ENCODE measurements at regions not wholly inside any gene's neighbourhood (a gene's known extent, or its start where the extent isn't known, plus 50 kb on each side); places are given as distances from the start of the nearest gene placed in this dataset.
"Not testable (repeated sequence)": the region's sequence is repeated elsewhere in the genome, so short reads cannot be mapped to it uniquely, and the experiment has no call there.

GRCh38 chr5:60439552-60439951 is 260.4 kb downstream of the DEPDC1B start:
- DNase-seq, result no peak

GRCh38 chr5:60437308-60437707 is 262.7 kb downstream of the DEPDC1B start:
- no peak for DNase-seq

GRCh38 chr5:60436518-60436917 is 263.4 kb downstream of the DEPDC1B start:
- DNase-seq, result no peak

GRCh38 chr5:60435808-60436207 is 264.2 kb downstream of the DEPDC1B start:
- DNase-seq, result no peak

GRCh38 chr5:60426189-60426588 is 273.8 kb downstream of the DEPDC1B start:
- not testable (repeated sequence) for DNase-seq

- DNase-seq, result not testable (repeated sequence)
These were observed 279.2 kb downstream of the DEPDC1B start for GRCh38 chr5:60420773-60421172.

GRCh38 chr5:60417500-60418181 is 282.3 kb downstream of the DEPDC1B start:
- no peak for DNase-seq

GRCh38 chr5:60415443-60415842 is 284.5 kb downstream of the DEPDC1B start:
- DNase-seq, result no peak

GRCh38 chr5:60410427-60410826 is 289.5 kb downstream of the DEPDC1B start:
- DNase-seq, result peak in 2 of 4 experiments; percentile 16 to 22

- no peak for DNase-seq
These were observed 295.8 kb downstream of the DEPDC1B start for GRCh38 chr5:60404171-60404570.

- DNase-seq, result no peak
These were observed 296.5 kb downstream of the DEPDC1B start for GRCh38 chr5:60403343-60404006.

GRCh38 chr5:60402161-60402785 is 297.7 kb downstream of the DEPDC1B start:
- DNase-seq, result no peak

- no peak for DNase-seq
These were observed 298.4 kb downstream of the DEPDC1B start for GRCh38 chr5:60401526-60401925.

- no peak for DNase-seq
These were observed 300.5 kb downstream of the DEPDC1B start for GRCh38 chr5:60399507-60399906.

- no peak for DNase-seq
These were observed 304.1 kb downstream of the DEPDC1B start for GRCh38 chr5:60395712-60396329.

- no peak for DNase-seq
These were observed 312.9 kb downstream of the DEPDC1B start for GRCh38 chr5:60387051-60387440.

- no peak for DNase-seq
These were observed 313.4 kb downstream of the DEPDC1B start for GRCh38 chr5:60386436-60387050.

GRCh38 chr5:60382716-60383115 is 317.2 kb downstream of the DEPDC1B start:
- DNase-seq, result peak; percentile 18 to 71 (median 52)

GRCh38 chr5:60379907-60380306 is 320.1 kb downstream of the DEPDC1B start:
- DNase-seq, result no peak

- no peak for DNase-seq
These were observed 322.1 kb downstream of the DEPDC1B start for GRCh38 chr5:60377826-60378225.

- no peak for DNase-seq
These were observed 323.1 kb downstream of the DEPDC1B start for GRCh38 chr5:60376860-60377259.

- no peak for DNase-seq
These were observed 325.6 kb downstream of the DEPDC1B start for GRCh38 chr5:60374409-60374808.

- no peak for DNase-seq
These were observed 327.2 kb downstream of the DEPDC1B start for GRCh38 chr5:60372786-60373185.

All from suppressor macrophage (primary cell).